ENCODE measurements at regions not wholly inside any gene's neighbourhood (a gene's known extent, or its start where the extent isn't known, plus 50 kb on each side); places are given as distances from the start of the nearest gene placed in this dataset.
"Not testable (repeated sequence)": the region's sequence is repeated elsewhere in the genome, so short reads cannot be mapped to it uniquely, and the experiment has no call there.

GRCh38 chr6:48389146-48390043 lies 278.4 kb upstream of the PTCHD4 start:
- no peak for DNase-seq

- no peak for DNase-seq
Observed at GRCh38 chr6:48388044-48388443, 277.0 kb upstream of the PTCHD4 start.

- DNase-seq, result no peak
Observed at GRCh38 chr6:48378884-48379407, 267.9 kb upstream of the PTCHD4 start.

- DNase-seq, result no peak
Observed at GRCh38 chr6:48377115-48377514, 266.1 kb upstream of the PTCHD4 start.

GRCh38 chr6:48371226-48371625 lies 260.2 kb upstream of the PTCHD4 start:
- not testable (repeated sequence) for DNase-seq

GRCh38 chr6:48369100-48369499 lies 258.1 kb upstream of the PTCHD4 start:
- no peak for DNase-seq

- DNase-seq, result no peak
Observed at GRCh38 chr6:48325701-48326100, 214.7 kb upstream of the PTCHD4 start.

- no peak for DNase-seq
Observed at GRCh38 chr6:48318670-48319069, 207.7 kb upstream of the PTCHD4 start.

GRCh38 chr6:48315915-48316314 lies 204.9 kb upstream of the PTCHD4 start:
- no peak for DNase-seq

GRCh38 chr6:48315051-48315719 lies 204.2 kb upstream of the PTCHD4 start:
- DNase-seq, result no peak

- no peak for DNase-seq
Observed at GRCh38 chr6:48311301-48311700, 200.3 kb upstream of the PTCHD4 start.

GRCh38 chr6:48307573-48307972 lies 196.6 kb upstream of the PTCHD4 start:
- no peak for DNase-seq

- DNase-seq, result no peak
Observed at GRCh38 chr6:48290595-48290994, 179.6 kb upstream of the PTCHD4 start.

GRCh38 chr6:48289841-48290240 lies 178.8 kb upstream of the PTCHD4 start:
- no peak for DNase-seq

- DNase-seq, result no peak
Observed at GRCh38 chr6:48281217-48281616, 170.2 kb upstream of the PTCHD4 start.

- no peak for DNase-seq
Observed at GRCh38 chr6:48280035-48280620, 169.1 kb upstream of the PTCHD4 start.

- DNase-seq, result no peak
Observed at GRCh38 chr6:48278261-48278660, 167.3 kb upstream of the PTCHD4 start.

GRCh38 chr6:48272518-48272917 lies 161.5 kb upstream of the PTCHD4 start:
- DNase-seq, result no peak

GRCh38 chr6:48255094-48255493 lies 144.1 kb upstream of the PTCHD4 start:
- no peak for DNase-seq

- no peak for DNase-seq
Observed at GRCh38 chr6:48249071-48249470, 138.1 kb upstream of the PTCHD4 start.

GRCh38 chr6:48243071-48243470 lies 132.1 kb upstream of the PTCHD4 start:
- no peak for DNase-seq

- no peak for DNase-seq
Observed at GRCh38 chr6:48240287-48240686, 129.3 kb upstream of the PTCHD4 start.

- DNase-seq, result no peak
Observed at GRCh38 chr6:48236375-48236774, 125.4 kb upstream of the PTCHD4 start.

Measured in right kidney (tissue), 1 donor.